Activated T-cell treated with anti-CD3 and anti-CD28 coated beads, Interleukin-2, amount 50 U/mL, for 4 hours (primary cell): ENCODE measurements at regions not wholly inside any gene's neighbourhood (a gene's known extent, or its start where the extent isn't known, plus 50 kb on each side); places are given as distances from the start of the nearest gene placed in this dataset.
A peak's percentile ranks its signal among the peaks of the same experiment; 100 is the strongest.

Experiments used
- ATAC-seq, 2 donors: fragments of 200-7000 bp; cut with Tn5 transposase; one replicate each; pipeline ENCODE4 v1.10.0; 2021
- DNase-seq: peaks from one replicate; pipeline ENCODE4 v3.0.0-alpha.2; 2020
- H3K27me3 Mint-ChIP-seq: one replicate; pipeline ENCODE4 v1.8.0; 2021; ENCODE audit warnings: low read depth, mixed read lengths
- H3K36me3 Mint-ChIP-seq: one replicate; pipeline ENCODE4 v1.8.0; 2022; ENCODE audit warnings: mixed read lengths; ENCODE audit not compliant: insufficient read depth
- H3K4me1 Mint-ChIP-seq: one replicate; pipeline ENCODE4 v1.8.0; 2021; ENCODE audit warnings: low read depth, mixed read lengths
- H3K4me3 Mint-ChIP-seq: one replicate; pipeline ENCODE4 v1.8.0; 2021; ENCODE audit warnings: mild to moderate bottlenecking, moderate library complexity, mixed read lengths
- H3K9me3 Mint-ChIP-seq: one replicate; pipeline ENCODE4 v1.8.0; 2021; ENCODE audit warnings: mixed read lengths

DNA sequence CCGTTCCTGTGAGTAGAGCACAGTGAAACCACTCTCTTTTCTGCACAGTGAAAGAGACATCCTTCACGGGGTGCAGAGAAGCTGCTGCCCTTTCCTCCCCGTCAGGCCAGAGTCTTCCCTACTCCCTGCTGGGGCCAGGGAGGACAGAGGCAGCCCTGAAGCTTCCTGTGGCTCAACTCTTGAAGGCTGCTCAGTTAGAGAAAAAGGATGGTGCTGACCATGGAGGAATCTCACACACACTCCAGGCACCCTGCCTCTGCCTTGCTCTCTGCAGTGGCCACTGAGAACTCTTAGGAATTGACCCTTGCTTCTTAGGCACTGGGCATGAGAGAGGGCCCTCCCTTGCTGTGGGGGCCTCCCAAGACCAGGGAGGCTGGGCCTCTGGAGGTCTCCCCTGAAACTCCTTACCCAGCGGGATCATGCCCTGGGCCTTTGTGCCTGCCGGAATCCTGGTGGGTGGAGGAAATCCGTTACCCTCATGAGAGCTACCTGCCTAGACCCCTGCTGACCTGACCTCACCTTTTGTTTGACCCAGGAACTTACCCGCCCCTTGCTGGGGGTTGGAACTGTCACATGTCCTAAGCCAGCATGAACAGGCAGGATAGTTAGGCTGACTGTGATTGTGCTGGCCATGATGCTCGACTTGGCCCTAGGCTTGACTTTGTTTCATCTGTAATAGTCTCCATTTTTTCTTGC, 65.0 kb upstream of the CD93 start:
- Mint-ChIP-seq H3K4me3 (no peak overlapping the region), H3K4me1 (peaks cover 2% of the 10 kb centered on the region), H3K27me3 (no peaks in the 10 kb centered on the region), H3K36me3 (no peaks in the 10 kb centered on the region), H3K9me3 (no peaks in the 10 kb centered on the region)
- no peak for DNase-seq
- ATAC-seq: no peak

DNA sequence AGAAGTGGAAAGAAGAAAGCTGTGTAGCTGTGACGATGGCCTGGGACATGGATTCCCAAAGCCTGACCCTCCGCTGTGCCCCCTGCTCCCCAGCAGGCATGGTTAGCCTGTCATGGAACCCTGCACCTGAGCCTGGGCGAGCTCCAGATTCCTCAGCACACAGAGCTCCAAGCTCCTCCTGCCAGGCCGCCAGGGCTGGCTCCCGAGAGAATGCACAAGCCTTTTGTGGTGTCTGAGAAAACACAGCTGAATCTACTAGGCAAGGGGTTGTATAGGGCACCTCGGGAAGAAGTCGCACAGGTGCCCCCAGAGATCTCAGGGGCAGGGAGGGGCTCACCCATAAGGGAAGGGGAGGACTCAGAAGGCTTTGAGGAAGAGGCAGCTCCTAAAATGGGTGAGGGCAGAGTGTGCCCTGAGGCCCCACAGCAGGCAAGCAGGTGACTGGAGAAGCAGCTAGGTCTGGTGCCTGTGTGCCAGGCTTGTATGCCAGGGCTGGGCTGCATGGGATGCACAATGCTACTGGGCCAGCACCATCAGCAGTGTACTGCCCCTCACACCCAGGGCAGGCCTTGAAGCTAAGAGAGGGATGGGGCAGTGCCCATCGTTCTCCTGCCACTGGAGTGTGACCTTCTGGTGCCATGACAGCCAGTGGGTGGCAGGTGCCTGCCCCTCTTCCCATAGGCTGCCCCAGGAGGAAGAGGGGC, 64.3 kb upstream of the CD93 start:
- ATAC-seq: no peak
- no peak for DNase-seq
- H3K9me3 Mint-ChIP-seq: no peaks in the 10 kb centered on the region
- no peak overlapping the region for H3K4me3 Mint-ChIP-seq
- H3K27me3 Mint-ChIP-seq: no peaks in the 10 kb centered on the region
- H3K4me1 Mint-ChIP-seq: peaks cover 2% of the 10 kb centered on the region
- H3K36me3 Mint-ChIP-seq: no peaks in the 10 kb centered on the region

DNA sequence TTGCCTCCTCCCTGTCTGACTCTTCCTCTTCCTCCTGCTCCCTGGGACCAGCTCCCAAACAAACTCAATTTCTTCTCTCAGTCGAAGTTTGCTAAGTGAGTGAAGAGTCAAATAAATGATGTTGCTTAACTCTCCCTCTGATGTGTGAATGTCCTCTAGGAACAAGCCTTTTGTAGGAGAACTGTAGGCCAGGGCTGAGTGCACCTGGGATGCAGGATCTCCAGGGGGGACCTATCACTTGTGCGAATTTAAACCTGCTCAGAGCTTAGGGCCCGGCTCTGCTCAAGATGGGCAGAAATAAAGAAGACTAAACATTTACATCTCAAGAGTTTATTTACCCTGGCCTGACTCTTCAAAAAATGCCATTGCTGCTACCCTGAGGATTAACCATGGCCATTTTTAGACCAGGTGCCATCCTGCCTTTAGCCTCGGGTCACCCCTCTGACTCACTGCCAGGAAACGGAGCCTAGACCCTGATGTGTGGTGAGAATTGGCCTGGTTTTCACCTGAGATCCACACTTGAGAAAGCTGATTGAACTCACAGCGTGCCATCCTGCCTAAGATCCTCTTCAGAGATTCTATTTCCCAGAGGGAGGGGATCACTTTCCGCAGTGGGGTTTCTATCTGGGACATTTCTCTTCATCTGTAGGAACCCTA, 63.6 kb upstream of the CD93 start:
- Mint-ChIP-seq H3K9me3 (no peaks in the 10 kb centered on the region), H3K27me3 (peaks cover 2% of the 10 kb centered on the region), H3K4me3 (no peak overlapping the region), H3K4me1 (no peaks in the 10 kb centered on the region), H3K36me3 (no peaks in the 10 kb centered on the region)
- DNase-seq (no peak), ATAC-seq (no peak)

- no peak overlapping the region for H3K4me3 Mint-ChIP-seq
- no peaks in the 10 kb centered on the region for H3K4me1 Mint-ChIP-seq
- no peaks in the 10 kb centered on the region for H3K9me3 Mint-ChIP-seq
- peaks cover 2% of the 10 kb centered on the region for H3K27me3 Mint-ChIP-seq
- H3K36me3 Mint-ChIP-seq: no peaks in the 10 kb centered on the region
- DNase-seq: no peak
- no peak for ATAC-seq
These were observed 62.8 kb upstream of the CD93 start for GRCh38 chr20:23148731-23149570.

- H3K27me3 Mint-ChIP-seq: peaks cover 2% of the 10 kb centered on the region
- H3K4me3 Mint-ChIP-seq: no peak overlapping the region
- DNase-seq (no peak), ATAC-seq (peak; percentile 64 to 83)
- peaks cover under 1% of the 10 kb centered on the region for H3K4me1 Mint-ChIP-seq
- no peaks in the 10 kb centered on the region for H3K9me3 Mint-ChIP-seq
- no peaks in the 10 kb centered on the region for H3K36me3 Mint-ChIP-seq
These were observed 62.0 kb upstream of the CD93 start for GRCh38 chr20:23147964-23148730.

GRCh38 chr20:23147647-23147963, 61.5 kb upstream of the CD93 start:
- no peaks in the 10 kb centered on the region for H3K9me3 Mint-ChIP-seq
- ATAC-seq (no peak), DNase-seq (no peak)
- H3K36me3 Mint-ChIP-seq: no peaks in the 10 kb centered on the region
- H3K4me3 Mint-ChIP-seq: no peak overlapping the region
- peaks cover 6% of the 10 kb centered on the region for H3K4me1 Mint-ChIP-seq
- H3K27me3 Mint-ChIP-seq: peaks cover 2% of the 10 kb centered on the region

- Mint-ChIP-seq H3K27me3 (peaks cover 2% of the 10 kb centered on the region), H3K9me3 (no peaks in the 10 kb centered on the region), H3K36me3 (no peaks in the 10 kb centered on the region), H3K4me3 (no peak overlapping the region), H3K4me1 (peaks cover 11% of the 10 kb centered on the region)
- DNase-seq: no peak
- ATAC-seq: no peak
These were observed 60.9 kb upstream of the CD93 start for GRCh38 chr20:23146857-23147637.

DNA sequence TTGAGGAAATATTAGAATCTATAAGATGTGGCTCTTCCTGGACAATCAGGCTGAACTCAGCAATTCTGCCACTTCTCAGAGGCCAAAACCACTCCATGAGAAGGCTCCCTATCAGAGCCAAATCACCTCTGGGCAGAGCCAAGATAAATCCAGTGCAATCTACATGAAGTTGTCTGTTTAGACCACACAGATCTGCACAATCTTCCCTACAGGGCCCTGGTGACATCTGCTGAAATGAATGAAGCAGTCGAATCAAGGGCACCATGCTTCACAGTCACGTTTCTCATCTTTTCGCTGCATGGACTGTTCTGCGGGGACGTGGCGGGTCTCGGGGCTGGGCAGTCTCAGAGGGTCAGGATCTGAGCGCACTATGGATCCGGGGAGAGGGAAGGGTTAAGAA, 60.1 kb upstream of the CD93 start:
- Mint-ChIP-seq H3K9me3 (no peaks in the 10 kb centered on the region), H3K27me3 (peaks cover 2% of the 10 kb centered on the region), H3K4me3 (no peak overlapping the region), H3K36me3 (no peaks in the 10 kb centered on the region), H3K4me1 (peaks cover 16% of the 10 kb centered on the region)
- no peak for DNase-seq
- ATAC-seq: no peak

DNA sequence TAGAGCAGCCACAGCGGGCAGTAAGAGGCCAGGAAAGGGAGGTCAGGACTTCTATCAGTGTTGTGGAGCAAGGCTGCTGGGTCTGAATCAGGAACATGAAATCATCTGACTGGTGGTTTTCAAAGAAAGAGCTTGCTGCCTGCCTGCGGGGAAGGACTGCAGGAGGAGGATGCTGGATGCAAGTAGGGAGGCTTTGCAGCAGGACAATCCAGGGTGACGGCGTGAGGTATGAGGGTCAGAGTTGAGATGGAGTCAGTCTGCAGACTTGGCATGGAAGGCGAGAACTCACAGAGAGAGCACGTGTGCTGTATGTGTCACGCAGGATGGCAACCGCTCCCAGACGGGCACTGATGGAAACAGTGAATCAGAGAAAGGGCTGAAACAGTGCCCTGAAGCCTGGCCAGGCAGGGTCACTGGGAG, 59.2 kb upstream of the CD93 start:
- peaks cover 16% of the 10 kb centered on the region for H3K4me1 Mint-ChIP-seq
- H3K36me3 Mint-ChIP-seq: no peaks in the 10 kb centered on the region
- H3K27me3 Mint-ChIP-seq: peaks cover 2% of the 10 kb centered on the region
- no peak overlapping the region for H3K4me3 Mint-ChIP-seq
- no peak for ATAC-seq
- no peaks in the 10 kb centered on the region for H3K9me3 Mint-ChIP-seq
- no peak for DNase-seq

GRCh38 chr20:23144856-23145255, 58.7 kb upstream of the CD93 start:
- no peak overlapping the region for H3K4me3 Mint-ChIP-seq
- ATAC-seq (no peak), DNase-seq (no peak)
- H3K4me1 Mint-ChIP-seq: peaks cover 16% of the 10 kb centered on the region
- H3K36me3 Mint-ChIP-seq: no peaks in the 10 kb centered on the region
- peaks cover 2% of the 10 kb centered on the region for H3K27me3 Mint-ChIP-seq
- H3K9me3 Mint-ChIP-seq: no peaks in the 10 kb centered on the region

DNA sequence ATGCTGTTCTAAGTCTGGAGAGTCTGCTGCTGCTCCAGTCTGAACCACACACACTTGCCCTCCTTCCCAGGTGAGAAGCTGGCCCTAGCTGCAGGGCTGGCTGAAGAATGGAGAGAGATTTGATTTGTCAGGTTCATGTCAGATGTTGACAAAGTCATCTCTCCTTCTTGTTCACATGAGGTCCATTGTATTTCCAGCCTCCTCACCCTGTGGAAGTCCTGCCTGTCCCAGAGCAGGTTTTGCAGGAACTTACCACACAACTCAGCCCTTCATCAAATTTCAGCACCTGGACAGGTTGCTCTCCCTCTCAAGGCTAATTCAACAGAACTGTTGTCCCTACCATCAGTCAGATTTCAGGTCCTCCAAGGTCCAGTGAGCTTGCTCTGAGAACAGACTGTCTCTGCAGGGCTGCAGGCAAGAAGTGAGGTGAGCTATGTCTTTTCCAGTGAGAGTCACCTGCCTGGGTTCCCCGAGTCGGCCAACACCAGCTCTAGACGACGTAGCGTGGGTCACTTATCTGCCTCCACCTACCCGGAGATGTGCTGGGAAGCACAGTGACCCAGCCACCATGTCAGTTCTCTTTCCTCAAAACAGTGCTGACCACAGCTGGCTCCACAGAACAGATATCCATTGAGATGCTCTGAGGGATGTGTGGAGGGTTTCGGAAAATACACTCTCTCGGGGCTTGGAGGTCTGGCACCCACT, 58.0 kb upstream of the CD93 start:
- H3K4me1 Mint-ChIP-seq: peaks cover 16% of the 10 kb centered on the region

GRCh38 chr20:23143098-23143497, 57.0 kb upstream of the CD93 start:
- H3K9me3 Mint-ChIP-seq: no peaks in the 10 kb centered on the region
- DNase-seq (no peak), ATAC-seq (no peak)
- H3K36me3 Mint-ChIP-seq: no peaks in the 10 kb centered on the region
- H3K27me3 Mint-ChIP-seq: peaks cover 2% of the 10 kb centered on the region
- peaks cover 16% of the 10 kb centered on the region for H3K4me1 Mint-ChIP-seq
- H3K4me3 Mint-ChIP-seq: no peak overlapping the region

More for the DNA sequence above, 58.0 kb upstream of the CD93 start:
- no peaks in the 10 kb centered on the region for H3K9me3 Mint-ChIP-seq
- ATAC-seq (no peak), DNase-seq (no peak)
- no peaks in the 10 kb centered on the region for H3K36me3 Mint-ChIP-seq
- peaks cover 2% of the 10 kb centered on the region for H3K27me3 Mint-ChIP-seq
- H3K4me3 Mint-ChIP-seq: no peak overlapping the region
